ENCODE measurements at regions not wholly inside any gene's neighbourhood (a gene's known extent, or its start where the extent isn't known, plus 50 kb on each side); places are given as distances from the start of the nearest gene placed in this dataset.

GRCh38 chr2:139600166-139600565 is 820.0 kb upstream of the NXPH2 start:
- H3K4me2 ChIP-seq (ENCODE audit: insufficient read depth, low read length): no peak overlapping the region
- H3K27me3 ChIP-seq (ENCODE audit: control insufficient read depth in 2 of 2, insufficient read depth in 2 of 2, low read length in 2 of 2): no peaks in the 10 kb centered on the region
- H4K20me1 ChIP-seq (replicated peaks; ENCODE audit: control insufficient read depth, extremely low read depth, insufficient read depth, low read length): no peaks in the 10 kb centered on the region
- FAIRE-seq (no peak), DNase-seq (ENCODE audit: low read depth, low spot score) (no peak)
- H3K36me3 ChIP-seq (ENCODE audit: control insufficient read depth in 2 of 2, extremely low read depth in 1 of 2, insufficient read depth in 2 of 2, low read length in 2 of 2): no peaks in the 10 kb centered on the region
- H2AFZ ChIP-seq (ENCODE audit: low read depth, low read length): no peak overlapping the region
- intact Hi-C loops (cut with micrococcal nuclease): no loop called here
- H3K9me3 ChIP-seq (replicated peaks; ENCODE audit: control insufficient read depth, insufficient read depth, low read length): no peaks in the 10 kb centered on the region
- BruUV-seq (replicated peaks): no TSS peak
- dilution Hi-C loops (cut with MboI; ENCODE audit: extremely low pct_ligation_motif_present, low sequenced_read_pairs): no loop called here
- no peaks in the 10 kb centered on the region for H3K9me1 ChIP-seq (replicated peaks; ENCODE audit: control insufficient read depth, extremely low read depth, insufficient read depth, low read length)
- TF ChIP-seq JUN (IDR thresholded peaks at IDR 0.05; ENCODE audit: borderline replicate concordance, insufficient read depth, insufficient read length, low read depth) (no peak), FOS (IDR thresholded peaks at IDR 0.05; ENCODE audit: borderline replicate concordance, insufficient read depth, low read length) (no peak), POLR2AphosphoS5 (IDR thresholded peaks at IDR 0.05; ENCODE audit: insufficient read depth, low read depth, low read length) (no peak), MAX (IDR thresholded peaks at IDR 0.05; ENCODE audit: insufficient read depth, insufficient read length) (no peak), EZH2 (IDR thresholded peaks at IDR 0.05; ENCODE audit: borderline replicate concordance, low read depth, low read length, severe bottlenecking) (no peak), POLR2A (IDR thresholded peaks at IDR 0.05; ENCODE audit: low read depth, low read length) (no peak), GATA2 (IDR thresholded peaks at IDR 0.05; ENCODE audit: insufficient read depth, insufficient read length, low read depth, low read length) (no peak)
- H3K9ac ChIP-seq (replicated peaks; ENCODE audit: extremely low read depth, insufficient read depth, low read length): no peak overlapping the region
- no peaks in the 10 kb centered on the region for H3K4me1 ChIP-seq (ENCODE audit: control insufficient read depth, extremely low read depth, insufficient read depth, low read length)
- no peak overlapping the region for H3K4me3 ChIP-seq (replicated peaks in 1 of 3; ENCODE audit: insufficient read depth in 1 of 3, low read depth in 1 of 3, low read length in 3 of 3)
- ChIA-PET POLR2A (no interaction called here), CTCF (no interaction called here)
- no peaks in the 10 kb centered on the region for H3K79me2 ChIP-seq (ENCODE audit: control insufficient read depth, insufficient read depth, low read length)
- H3K27ac ChIP-seq (ENCODE audit: insufficient read depth, low read depth, low read length): no peak overlapping the region

- Histone ChIP-seq H3K36me3 (ENCODE audit: control insufficient read depth in 2 of 2, extremely low read depth in 1 of 2, insufficient read depth in 2 of 2, low read length in 2 of 2) (no peaks in the 10 kb centered on the region), H3K9me3 (replicated peaks; ENCODE audit: control insufficient read depth, insufficient read depth, low read length) (no peaks in the 10 kb centered on the region), H3K79me2 (ENCODE audit: control insufficient read depth, insufficient read depth, low read length) (no peaks in the 10 kb centered on the region), H3K4me1 (ENCODE audit: control insufficient read depth, extremely low read depth, insufficient read depth, low read length) (no peaks in the 10 kb centered on the region), H3K27ac (ENCODE audit: insufficient read depth, low read depth, low read length) (no peak overlapping the region), H3K9ac (replicated peaks; ENCODE audit: extremely low read depth, insufficient read depth, low read length) (no peak overlapping the region), H3K27me3 (ENCODE audit: control insufficient read depth in 2 of 2, insufficient read depth in 2 of 2, low read length in 2 of 2) (no peaks in the 10 kb centered on the region), H2AFZ (ENCODE audit: low read depth, low read length) (no peak overlapping the region), H3K9me1 (replicated peaks; ENCODE audit: control insufficient read depth, extremely low read depth, insufficient read depth, low read length) (no peaks in the 10 kb centered on the region), H3K4me3 (replicated peaks in 1 of 3; ENCODE audit: insufficient read depth in 1 of 3, low read depth in 1 of 3, low read length in 3 of 3) (no peak overlapping the region), H4K20me1 (replicated peaks; ENCODE audit: control insufficient read depth, extremely low read depth, insufficient read depth, low read length) (no peaks in the 10 kb centered on the region), H3K4me2 (ENCODE audit: insufficient read depth, low read length) (no peak overlapping the region)
- dilution Hi-C loops (cut with MboI; ENCODE audit: extremely low pct_ligation_motif_present, low sequenced_read_pairs): no loop called here
- no TSS peak for BruUV-seq (replicated peaks)
- ChIA-PET POLR2A (no interaction called here), CTCF (no interaction called here)
- FAIRE-seq: no peak
- TF ChIP-seq JUN (IDR thresholded peaks at IDR 0.05; ENCODE audit: borderline replicate concordance, insufficient read depth, insufficient read length, low read depth) (no peak), GATA2 (IDR thresholded peaks at IDR 0.05; ENCODE audit: insufficient read depth, insufficient read length, low read depth, low read length) (no peak), CTCF (IDR thresholded peaks at IDR 0.05; ENCODE audit: extremely low read depth in 1 of 2, insufficient read depth in 1 of 2, low read depth in 1 of 2, low read length in 2 of 2) (no peak), MAX (IDR thresholded peaks at IDR 0.05; ENCODE audit: insufficient read depth, insufficient read length) (no peak), POLR2AphosphoS5 (IDR thresholded peaks at IDR 0.05; ENCODE audit: insufficient read depth, low read depth, low read length) (no peak), POLR2A (IDR thresholded peaks at IDR 0.05; ENCODE audit: low read depth, low read length) (no peak), FOS (IDR thresholded peaks at IDR 0.05; ENCODE audit: borderline replicate concordance, insufficient read depth, low read length) (no peak), EZH2 (IDR thresholded peaks at IDR 0.05; ENCODE audit: borderline replicate concordance, low read depth, low read length, severe bottlenecking) (no peak), MYC (IDR thresholded peaks at IDR 0.05; ENCODE audit: low read depth, low read length) (no peak)
- no peak for DNase-seq (ENCODE audit: low read depth, low spot score)
- intact Hi-C loops (cut with micrococcal nuclease): no loop called here
These were observed 804.9 kb upstream of the NXPH2 start for GRCh38 chr2:139585101-139585500.
